GM19438 (cell line): ENCODE measurements at regions not wholly inside any gene's neighbourhood (a gene's known extent, or its start where the extent isn't known, plus 50 kb on each side); places are given as distances from the start of the nearest gene placed in this dataset.

Experiments used
- ATAC-seq: cut with Tn5 transposase; IDR thresholded peaks from one replicate; pipeline ENCODE4 v1.9.1; 2021; ENCODE audit warnings: low read depth; ENCODE audit not compliant: unreplicated experiment

DNA sequence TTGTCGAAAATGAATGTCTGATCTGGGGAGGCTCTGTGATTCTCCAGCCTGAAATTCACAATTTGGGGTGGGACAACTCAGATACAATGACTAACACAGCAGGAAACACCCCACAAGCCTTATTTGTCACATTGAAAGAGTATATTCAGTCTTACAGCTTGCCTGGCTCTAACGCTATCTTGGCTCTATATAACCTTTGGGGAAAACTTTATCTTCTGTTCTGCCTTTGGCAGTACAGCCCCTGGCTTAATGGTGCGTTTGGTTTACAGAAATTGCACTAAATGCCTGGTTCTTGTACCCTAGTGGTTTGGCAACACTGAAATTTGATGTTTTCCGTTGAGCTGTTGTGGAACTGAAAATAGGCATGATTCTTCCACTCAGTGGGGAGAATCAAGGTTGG, 178.1 kb upstream of the VEGFC start:
- no peak for ATAC-seq

- no peak for ATAC-seq
These were observed 178.9 kb upstream of the VEGFC start for GRCh38 chr4:176971576-176972115.

- no peak for ATAC-seq
These were observed 186.7 kb upstream of the VEGFC start for GRCh38 chr4:176979416-176979815.

DNA sequence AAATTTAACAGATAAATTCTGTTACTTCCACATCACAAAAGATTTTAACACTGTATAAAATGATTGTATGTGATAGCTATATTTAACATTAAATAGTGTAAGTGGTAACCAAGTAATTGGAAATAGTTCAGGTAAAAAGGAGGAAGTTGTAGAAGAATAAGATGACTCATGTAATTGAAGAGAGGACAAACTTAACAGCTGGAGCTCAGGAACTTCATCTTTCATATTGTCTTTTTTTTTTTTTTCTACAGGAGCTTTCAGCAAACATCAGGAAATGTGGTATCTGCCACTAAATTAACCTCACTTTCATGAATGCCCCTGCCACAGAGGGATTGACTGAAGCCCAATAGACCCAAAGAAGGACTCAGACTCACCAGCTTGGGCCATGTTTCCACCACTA, 188.4 kb upstream of the VEGFC start:
- ATAC-seq = no peak

GRCh38 chr4:176981551-176981950, 188.8 kb upstream of the VEGFC start:
- no peak for ATAC-seq

DNA sequence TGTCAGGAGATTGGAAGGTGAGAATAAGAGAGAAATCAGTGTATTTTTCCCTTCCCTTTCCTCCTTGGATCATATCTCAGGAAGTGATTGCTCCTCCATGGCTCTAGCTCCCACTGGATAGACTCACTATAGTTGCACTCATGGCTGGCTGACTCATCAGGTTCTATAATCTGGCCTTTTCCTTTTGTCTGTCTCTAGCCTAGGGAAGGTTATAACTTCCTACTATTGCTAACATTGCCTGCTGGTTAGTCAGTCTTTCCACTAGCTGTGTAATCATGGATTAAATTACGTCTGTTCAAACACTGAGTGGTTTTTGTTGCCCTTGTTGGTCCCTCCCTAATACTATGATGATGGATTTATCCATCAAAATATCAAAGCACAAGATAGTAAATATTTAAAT, 195.5 kb upstream of the VEGFC start:
- no peak for ATAC-seq

DNA sequence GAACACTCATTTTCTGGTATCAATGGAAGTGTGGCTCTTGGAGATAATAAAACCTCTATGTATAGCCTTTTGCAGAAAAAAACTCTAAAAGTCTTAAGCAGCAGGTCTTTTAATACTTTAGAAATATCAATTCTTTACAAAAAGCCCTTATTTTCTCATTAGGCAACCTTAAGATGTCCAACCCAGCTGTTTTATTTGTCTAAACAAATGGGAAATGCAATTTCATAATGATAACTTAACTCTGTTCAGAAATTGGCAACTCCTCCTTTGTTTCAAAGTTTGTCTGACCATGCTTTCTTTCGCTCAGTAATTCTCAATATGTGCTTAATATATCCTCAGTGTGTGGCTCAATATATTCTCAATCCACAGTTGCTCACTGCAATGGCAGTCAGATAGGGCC, 196.5 kb upstream of the VEGFC start:
- ATAC-seq = no peak

GRCh38 chr4:176999935-177000543, 207.3 kb upstream of the VEGFC start:
- ATAC-seq = no peak

GRCh38 chr4:177001271-177002175, 208.8 kb upstream of the VEGFC start:
- no peak for ATAC-seq

DNA sequence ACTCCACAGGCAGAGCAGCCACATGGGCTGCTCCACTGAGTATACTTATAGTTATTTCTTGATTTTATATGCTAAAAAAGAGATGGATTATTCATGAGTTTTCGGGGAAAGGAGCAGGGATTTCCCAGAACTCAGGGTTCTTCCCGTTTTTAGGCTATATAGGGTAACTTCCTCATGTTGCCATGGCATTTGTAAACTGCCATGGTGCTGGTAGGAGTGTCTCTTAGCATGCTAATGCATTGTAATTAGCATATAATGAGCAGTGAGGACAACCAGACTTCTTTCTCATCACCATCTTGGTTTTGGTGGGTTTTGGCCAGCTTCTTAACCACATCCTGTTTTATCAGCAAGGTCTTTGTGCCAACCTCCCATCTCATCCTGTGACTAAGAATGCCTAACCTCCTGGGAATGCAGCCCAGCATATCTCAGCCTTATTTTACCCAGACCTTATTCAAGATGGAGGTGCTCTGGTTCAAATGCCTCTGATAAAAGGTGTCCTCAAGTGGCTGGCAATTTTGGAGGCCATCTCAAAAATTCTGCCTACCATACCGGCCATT, 213.0 kb upstream of the VEGFC start:
- no peak for ATAC-seq

GRCh38 chr4:177006331-177006730, 213.6 kb upstream of the VEGFC start:
- no peak for ATAC-seq

DNA sequence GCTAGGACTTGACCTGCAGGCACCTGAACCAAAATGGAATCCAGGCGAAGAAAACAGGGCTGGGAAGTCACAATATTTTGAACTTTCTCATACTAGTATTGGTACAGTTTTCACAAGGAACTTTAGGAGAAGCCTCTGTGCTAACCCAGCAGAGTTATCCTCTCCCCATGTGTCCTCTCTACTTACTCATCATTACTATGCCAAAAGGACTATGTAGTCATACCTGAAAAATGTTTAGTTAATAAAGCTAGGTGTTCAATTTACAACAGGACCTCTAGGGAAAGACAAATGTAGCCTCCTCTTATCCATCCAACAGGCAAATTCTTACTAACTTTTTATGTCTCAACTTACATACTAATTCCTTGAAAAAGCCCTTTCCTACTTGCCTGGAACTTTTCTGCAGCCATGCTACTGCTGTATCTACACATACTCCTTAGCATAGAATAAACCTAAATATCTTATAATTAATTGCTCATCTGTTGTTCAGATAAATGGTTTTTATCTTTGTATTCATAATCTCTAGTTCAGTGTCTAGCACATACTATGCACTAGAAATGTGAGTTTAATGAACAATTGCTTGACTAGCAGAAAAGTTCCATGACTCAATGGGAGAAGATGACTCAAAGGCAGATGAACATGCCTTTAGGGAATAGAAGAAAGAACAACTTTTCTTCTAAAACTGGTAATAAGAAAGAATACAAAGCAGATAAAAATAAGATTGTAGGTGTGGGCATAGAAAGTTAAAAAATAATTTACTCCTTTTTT, 215.5 kb upstream of the VEGFC start:
- no peak for ATAC-seq

DNA sequence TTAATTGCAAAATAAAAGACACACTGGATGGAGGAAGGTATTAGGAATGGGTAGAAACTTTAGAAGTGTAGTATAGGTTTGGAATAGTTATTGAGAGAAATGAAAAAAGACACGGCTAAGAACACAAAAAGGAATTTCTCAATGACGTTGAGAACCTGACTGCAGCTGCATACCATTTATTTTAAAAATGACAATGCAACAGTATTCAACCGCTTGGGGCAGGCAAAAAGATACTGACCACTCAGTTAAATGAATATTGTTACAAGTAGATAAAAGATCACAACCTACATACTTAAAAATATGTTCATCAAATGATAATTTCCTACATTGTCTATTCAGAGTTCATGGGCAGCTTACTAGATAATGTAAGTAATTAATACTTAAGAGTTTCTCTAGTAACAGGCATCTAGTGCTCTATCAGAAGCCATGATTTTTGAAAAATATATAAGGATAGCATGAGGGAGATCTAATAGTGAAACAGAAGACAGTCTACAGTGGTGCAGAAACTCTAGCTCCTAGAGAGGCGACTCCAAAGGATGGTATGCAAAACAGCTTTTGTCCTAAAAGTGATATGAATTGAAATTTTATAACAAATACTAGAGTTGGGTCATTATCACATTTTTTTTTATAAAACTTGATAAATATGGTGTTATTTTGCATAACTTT, 216.2 kb upstream of the VEGFC start:
- ATAC-seq = no peak

DNA sequence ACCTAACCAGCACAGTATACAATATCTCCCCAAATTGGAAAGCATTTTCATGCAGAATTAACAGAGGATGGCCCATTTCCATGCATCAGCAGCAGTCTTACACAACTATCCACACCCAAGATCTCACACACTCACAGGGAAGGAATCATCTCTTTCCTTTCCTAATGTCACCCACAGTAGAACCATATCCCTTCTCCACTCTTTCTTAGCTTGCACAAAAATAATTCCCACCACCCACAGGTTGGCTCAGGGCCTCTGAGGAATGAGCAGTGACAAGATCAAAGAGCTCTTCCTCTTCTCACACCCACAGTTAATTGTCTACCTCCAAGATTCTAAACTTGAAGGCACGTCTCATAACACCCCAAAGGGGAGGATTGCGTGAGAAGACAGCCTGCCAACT, 217.7 kb upstream of the VEGFC start:
- ATAC-seq = no peak

GRCh38 chr4:177012918-177013545, 220.3 kb upstream of the VEGFC start:
- no peak for ATAC-seq

DNA sequence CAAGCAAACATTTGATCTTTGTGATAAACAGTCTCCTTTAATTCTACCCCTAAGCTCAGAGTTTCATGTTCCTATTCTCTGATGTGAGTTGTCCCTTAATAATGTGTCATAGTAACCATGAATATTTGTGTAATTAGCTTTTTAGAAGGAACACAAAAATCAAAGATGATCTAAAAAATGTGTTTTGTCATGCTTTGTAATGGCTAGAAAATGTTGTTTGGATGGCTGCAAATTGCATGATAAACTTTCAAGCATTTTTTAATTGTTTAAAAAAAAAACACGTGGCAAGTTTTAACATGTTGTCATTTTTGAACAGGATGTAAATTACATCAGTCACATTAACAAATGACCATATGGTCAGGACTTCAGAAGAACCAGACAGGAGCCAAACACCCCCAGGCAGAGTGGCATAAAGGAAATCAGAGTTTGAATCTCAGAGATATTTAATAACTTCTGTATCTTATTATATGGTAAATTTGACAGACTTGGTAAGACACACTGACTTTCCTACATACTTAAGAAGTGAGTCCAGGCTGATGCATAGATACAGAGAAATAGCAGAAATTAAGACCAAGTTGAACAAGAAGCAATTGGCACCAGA, 223.9 kb upstream of the VEGFC start:
- ATAC-seq = no peak

DNA sequence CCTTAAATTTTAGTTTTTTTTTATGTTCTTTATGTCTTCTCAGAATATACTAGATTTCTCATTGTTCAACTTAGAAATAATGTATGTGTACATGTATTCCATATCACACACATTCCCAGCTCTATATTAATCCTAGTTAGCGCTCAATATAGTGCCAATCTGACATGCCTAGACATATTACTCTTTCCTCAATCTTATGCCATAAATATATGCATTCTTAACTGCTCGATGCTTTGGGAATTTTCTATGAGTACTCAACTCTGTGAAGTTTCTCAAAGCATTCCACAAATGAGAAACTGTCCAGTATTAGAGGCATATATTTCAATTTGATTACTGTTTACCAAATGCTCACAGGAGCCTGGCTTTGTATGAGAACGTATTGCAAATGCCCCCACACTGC, 231.2 kb upstream of the VEGFC start:
- no peak for ATAC-seq

DNA sequence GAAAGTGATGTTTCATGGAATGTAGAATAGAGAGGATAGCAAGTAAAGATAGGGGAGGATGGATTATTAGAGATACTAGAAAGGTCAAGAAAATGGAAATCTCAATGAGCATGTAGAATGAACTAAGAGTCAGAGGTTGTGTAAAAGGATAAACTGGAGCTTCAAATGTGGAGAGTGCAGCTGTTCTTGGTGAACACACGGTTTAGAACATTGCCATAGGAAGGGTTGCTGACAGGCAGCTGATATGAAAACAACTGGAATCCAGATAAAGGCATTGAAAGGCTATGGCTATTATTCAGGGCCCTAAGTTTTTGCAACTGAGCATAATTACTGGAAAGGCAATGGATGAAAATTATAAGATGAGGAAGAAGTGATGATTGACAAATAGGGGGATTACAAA, 239.6 kb upstream of the VEGFC start:
- no peak for ATAC-seq

- no peak for ATAC-seq
These were observed 240.4 kb upstream of the VEGFC start for GRCh38 chr4:177033135-177033534.
